SK-N-SH treated with all-trans-retinoic acid at 6 μM for 48 hours (cell line): ENCODE measurements at regions not wholly inside any gene's neighbourhood (a gene's known extent, or its start where the extent isn't known, plus 50 kb on each side); places are given as distances from the start of the nearest gene placed in this dataset.

Experiments
- ATAC-seq: fragments of 200-7000 bp; cut with Tn5 transposase; 3 replicates; pipeline ENCODE4 v1.9.1; 2020; ENCODE audit warnings: mild to moderate bottlenecking, moderate library complexity
- BACH2 ChIP-seq: fragments of 250-450 bp; sonication (Bioruptor Pico); IDR thresholded peaks from 2 replicates; pipeline ENCODE4 v1.9.0; 2021; ENCODE audit warnings: mild to moderate bottlenecking, borderline replicate concordance
- CSDC2 ChIP-seq: fragments of 250-450 bp; sonication (Bioruptor Pico); IDR thresholded peaks from 2 replicates; pipeline ENCODE4 v1.5.0; 2020; ENCODE audit warnings: mild to moderate bottlenecking, moderate library complexity
- ESRRG ChIP-seq: fragments of 250-450 bp; sonication (Bioruptor Pico); IDR thresholded peaks from 2 replicates; pipeline ENCODE4 v1.6.1; 2021; ENCODE audit warnings: mild to moderate bottlenecking
- GLIS3 ChIP-seq: fragments of 250-450 bp; sonication (Bioruptor Pico); IDR thresholded peaks from 2 replicates; pipeline ENCODE4 v1.5.0; 2020; ENCODE audit warnings: mild to moderate bottlenecking, moderate library complexity
- ISL1 ChIP-seq: fragments of 250-450 bp; sonication (Bioruptor Pico); IDR thresholded peaks from 2 replicates; pipeline ENCODE4 v2.1.2; 2022; ENCODE audit warnings: mild to moderate bottlenecking, moderate library complexity
- OSR1 ChIP-seq: fragments of 250-450 bp; sonication (Bioruptor Pico); IDR thresholded peaks from 2 replicates; pipeline ENCODE4 v1.8.0; 2022; ENCODE audit warnings: moderate library complexity, mild to moderate bottlenecking, inconsistent platforms
- PPARA ChIP-seq: fragments of 250-450 bp; sonication (Bioruptor Pico); IDR thresholded peaks from 2 replicates; pipeline ENCODE4 v1.5.0; 2020; ENCODE audit warnings: mild to moderate bottlenecking, borderline replicate concordance
- RARB ChIP-seq: fragments of 250-450 bp; sonication (Bioruptor Pico); IDR thresholded peaks from 2 replicates; pipeline ENCODE4 v1.8.0; 2021; ENCODE audit warnings: mild to moderate bottlenecking, moderate library complexity
- SNAI2 ChIP-seq: fragments of 250-450 bp; sonication (Bioruptor Pico); IDR thresholded peaks from 2 replicates; pipeline ENCODE4 v1.5.0; 2020; ENCODE audit warnings: mild to moderate bottlenecking, moderate library complexity
- TCF4 ChIP-seq: fragments of 250-450 bp; sonication (Bioruptor Pico); IDR thresholded peaks from 2 replicates; pipeline ENCODE4 v1.8.0; 2021; ENCODE audit warnings: mild to moderate bottlenecking, moderate library complexity, borderline replicate concordance
- TOX ChIP-seq: fragments of 250-450 bp; sonication (Bioruptor Pico); IDR thresholded peaks from 2 replicates; pipeline ENCODE4 v1.8.0; 2021; ENCODE audit warnings: mild to moderate bottlenecking, moderate library complexity, borderline replicate concordance
- ZC3H10 ChIP-seq: fragments of 250-450 bp; sonication (Bioruptor Pico); IDR thresholded peaks from 2 replicates; pipeline ENCODE4 v1.5.1; 2021; ENCODE audit warnings: mild to moderate bottlenecking, moderate library complexity
- ZFP3 ChIP-seq: fragments of 250-450 bp; sonication (Bioruptor Pico); IDR thresholded peaks from 2 replicates; pipeline ENCODE4 v1.5.0; 2020; ENCODE audit warnings: mild to moderate bottlenecking, moderate library complexity
- ZFP30 ChIP-seq: fragments of 450-650 bp; formaldehyde crosslinking; IDR thresholded peaks from 2 replicates; pipeline ENCODE4 v1.5.0; 2022; ENCODE audit warnings: mild to moderate bottlenecking, moderate library complexity
- ZNF565 ChIP-seq: fragments of 450-650 bp; formaldehyde crosslinking; conservative IDR thresholded peaks from 2 replicates; pipeline ENCODE4 v1.5.0; 2020; ENCODE audit warnings: low read depth, mild to moderate bottlenecking, moderate library complexity
- ZNF70 ChIP-seq: fragments of 450-650 bp; formaldehyde crosslinking; IDR thresholded peaks from 2 replicates; pipeline ENCODE4 v1.5.0; 2020; ENCODE audit warnings: mild to moderate bottlenecking, moderate library complexity
- ZNF8 ChIP-seq: fragments of 450-650 bp; formaldehyde crosslinking; IDR thresholded peaks from 2 replicates; pipeline ENCODE4 v1.5.0; 2020; ENCODE audit warnings: mild to moderate bottlenecking, moderate library complexity
- TF ChIP-seq, protein P1 (sequence below): fragments of 250-450 bp; sonication (Bioruptor Pico); IDR thresholded peaks from 2 replicates; pipeline ENCODE4 v1.5.1; 2020; ENCODE audit warnings: low read depth, mild to moderate bottlenecking, moderate library complexity
- TF ChIP-seq, protein P2 (sequence below): fragments of 250-450 bp; sonication (Bioruptor Pico); IDR thresholded peaks from 2 replicates; pipeline ENCODE4 v1.5.1; 2021; ENCODE audit warnings: mild to moderate bottlenecking, moderate library complexity
- TF ChIP-seq, protein P3 (sequence below): fragments of 250-450 bp; sonication (Bioruptor Pico); IDR thresholded peaks from 2 replicates; pipeline ENCODE4 v1.8.0; 2020; ENCODE audit warnings: mild to moderate bottlenecking, moderate library complexity, borderline replicate concordance
- TF ChIP-seq, protein P4 (sequence below): fragments of 250-450 bp; sonication (Bioruptor Pico); IDR thresholded peaks from 2 replicates; pipeline ENCODE4 v1.5.0; 2020; ENCODE audit warnings: mild to moderate bottlenecking, moderate library complexity
- TF ChIP-seq, protein P5 (sequence below): fragments of 250-450 bp; sonication (Bioruptor Pico); IDR thresholded peaks from 2 replicates; pipeline ENCODE4 v1.8.0; 2021; ENCODE audit warnings: low read depth, mild to moderate bottlenecking, moderate library complexity, borderline replicate concordance

DNA sequence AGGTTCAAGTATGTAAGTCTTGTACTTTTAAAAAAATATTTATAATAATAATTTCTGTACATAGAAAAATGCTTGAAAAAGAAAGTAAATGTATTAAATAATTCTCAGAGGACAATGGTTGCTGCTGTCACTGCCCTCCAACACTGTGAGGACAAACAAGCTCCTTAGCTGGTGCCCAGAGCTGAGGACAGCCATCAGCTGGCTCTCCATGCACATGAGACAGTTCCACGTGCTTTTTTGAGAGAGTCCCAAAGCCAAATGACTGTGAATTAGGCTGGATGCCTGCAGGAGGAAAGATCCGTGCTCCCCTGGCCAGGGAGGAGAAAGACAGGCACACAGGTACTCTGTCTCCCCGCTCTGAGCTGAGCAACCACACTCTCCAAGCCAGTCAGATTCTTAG lies 115.5 kb upstream of the IRX5 start:
- no peak for ATAC-seq
- TF ChIP-seq PPARA (CRISPR knock-in tag) (no peak), TCF4 (CRISPR knock-in tag) (no peak), ZFP3 (CRISPR knock-in tag) (no peak)
- TF ChIP-seq, protein P1, sequence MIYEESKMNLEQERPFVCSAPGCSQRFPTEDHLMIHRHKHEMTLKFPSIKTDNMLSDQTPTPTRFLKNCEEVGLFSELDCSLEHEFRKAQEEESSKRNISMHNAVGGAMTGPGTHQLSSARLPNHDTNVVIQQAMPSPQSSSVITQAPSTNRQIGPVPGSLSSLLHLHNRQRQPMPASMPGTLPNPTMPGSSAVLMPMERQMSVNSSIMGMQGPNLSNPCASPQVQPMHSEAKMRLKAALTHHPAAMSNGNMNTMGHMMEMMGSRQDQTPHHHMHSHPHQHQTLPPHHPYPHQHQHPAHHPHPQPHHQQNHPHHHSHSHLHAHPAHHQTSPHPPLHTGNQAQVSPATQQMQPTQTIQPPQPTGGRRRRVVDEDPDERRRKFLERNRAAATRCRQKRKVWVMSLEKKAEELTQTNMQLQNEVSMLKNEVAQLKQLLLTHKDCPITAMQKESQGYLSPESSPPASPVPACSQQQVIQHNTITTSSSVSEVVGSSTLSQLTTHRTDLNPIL (CRISPR knock-in tag), result no peak
- TF ChIP-seq, protein P2, sequence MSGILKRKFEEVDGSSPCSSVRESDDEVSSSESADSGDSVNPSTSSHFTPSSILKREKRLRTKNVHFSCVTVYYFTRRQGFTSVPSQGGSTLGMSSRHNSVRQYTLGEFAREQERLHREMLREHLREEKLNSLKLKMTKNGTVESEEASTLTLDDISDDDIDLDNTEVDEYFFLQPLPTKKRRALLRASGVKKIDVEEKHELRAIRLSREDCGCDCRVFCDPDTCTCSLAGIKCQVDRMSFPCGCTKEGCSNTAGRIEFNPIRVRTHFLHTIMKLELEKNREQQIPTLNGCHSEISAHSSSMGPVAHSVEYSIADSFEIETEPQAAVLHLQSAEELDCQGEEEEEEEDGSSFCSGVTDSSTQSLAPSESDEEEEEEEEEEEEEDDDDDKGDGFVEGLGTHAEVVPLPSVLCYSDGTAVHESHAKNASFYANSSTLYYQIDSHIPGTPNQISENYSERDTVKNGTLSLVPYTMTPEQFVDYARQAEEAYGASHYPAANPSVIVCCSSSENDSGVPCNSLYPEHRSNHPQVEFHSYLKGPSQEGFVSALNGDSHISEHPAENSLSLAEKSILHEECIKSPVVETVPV (CRISPR knock-in tag), result no peak

DNA sequence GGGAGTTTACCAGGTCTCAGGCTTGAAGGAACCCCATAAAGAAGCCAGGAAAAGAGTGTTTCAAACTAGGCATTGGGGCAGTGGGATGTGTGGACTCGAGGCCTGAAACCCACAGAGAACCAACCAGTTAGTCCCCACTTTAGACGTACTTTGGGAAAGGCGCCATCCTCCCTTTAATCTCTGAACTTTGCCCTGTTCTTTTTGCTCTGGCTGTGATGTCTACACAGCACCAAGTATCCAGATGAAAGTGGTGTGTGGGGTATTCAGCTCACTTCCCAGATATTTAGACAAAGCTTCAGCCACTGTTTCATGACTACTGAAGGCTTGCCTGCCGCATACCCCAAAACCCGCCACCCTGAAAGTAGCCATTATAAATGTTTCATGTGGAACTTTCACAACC lies 116.9 kb upstream of the IRX5 start:
- no peak for ATAC-seq
- TF ChIP-seq ESRRG (CRISPR knock-in tag) (no peak), OSR1 (no peak), TCF4 (CRISPR knock-in tag) (no peak), ZNF70 (CRISPR knock-in tag) (no peak), ISL1 (CRISPR knock-in tag) (no peak), PPARA (CRISPR knock-in tag) (no peak), ZFP3 (CRISPR knock-in tag) (no peak), BACH2 (no peak), TOX (no peak), GLIS3 (CRISPR knock-in tag) (no peak), ZC3H10 (no peak), CSDC2 (CRISPR knock-in tag) (no peak), SNAI2 (CRISPR knock-in tag) (no peak), RARB (CRISPR knock-in tag) (no peak), ZFP30 (CRISPR knock-in tag) (no peak), ZNF565 (no peak)
- TF ChIP-seq, protein P3, sequence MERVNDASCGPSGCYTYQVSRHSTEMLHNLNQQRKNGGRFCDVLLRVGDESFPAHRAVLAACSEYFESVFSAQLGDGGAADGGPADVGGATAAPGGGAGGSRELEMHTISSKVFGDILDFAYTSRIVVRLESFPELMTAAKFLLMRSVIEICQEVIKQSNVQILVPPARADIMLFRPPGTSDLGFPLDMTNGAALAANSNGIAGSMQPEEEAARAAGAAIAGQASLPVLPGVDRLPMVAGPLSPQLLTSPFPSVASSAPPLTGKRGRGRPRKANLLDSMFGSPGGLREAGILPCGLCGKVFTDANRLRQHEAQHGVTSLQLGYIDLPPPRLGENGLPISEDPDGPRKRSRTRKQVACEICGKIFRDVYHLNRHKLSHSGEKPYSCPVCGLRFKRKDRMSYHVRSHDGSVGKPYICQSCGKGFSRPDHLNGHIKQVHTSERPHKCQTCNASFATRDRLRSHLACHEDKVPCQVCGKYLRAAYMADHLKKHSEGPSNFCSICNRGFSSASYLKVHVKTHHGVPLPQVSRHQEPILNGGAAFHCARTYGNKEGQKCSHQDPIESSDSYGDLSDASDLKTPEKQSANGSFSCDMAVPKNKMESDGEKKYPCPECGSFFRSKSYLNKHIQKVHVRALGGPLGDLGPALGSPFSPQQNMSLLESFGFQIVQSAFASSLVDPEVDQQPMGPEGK, result no peak
- TF ChIP-seq, protein P2 (CRISPR knock-in tag), result no peak
- TF ChIP-seq, protein P1 (CRISPR knock-in tag), result no peak

DNA sequence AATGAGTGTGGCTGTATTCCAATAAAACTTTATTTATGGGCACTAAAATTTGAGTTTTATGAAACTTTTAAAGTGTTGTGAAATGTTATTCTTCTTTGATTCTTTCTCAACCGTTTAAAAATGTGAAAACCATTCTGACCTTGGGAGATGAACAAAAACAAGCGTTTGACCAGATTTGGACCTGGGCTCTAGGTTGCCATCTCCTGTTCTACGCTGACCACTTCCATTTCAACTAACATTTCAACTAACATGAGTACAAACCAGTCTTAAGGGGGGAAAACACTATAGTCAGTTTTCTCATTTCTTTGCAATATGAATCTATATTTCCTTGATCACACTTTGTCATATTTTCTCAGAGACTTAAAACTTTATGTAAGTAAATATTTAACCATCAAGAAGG lies 118.4 kb upstream of the IRX5 start:
- ATAC-seq, result no peak
- TF ChIP-seq, protein P2 (CRISPR knock-in tag), result no peak
- TF ChIP-seq CSDC2 (CRISPR knock-in tag), result no peak
- TF ChIP-seq SNAI2 (CRISPR knock-in tag), result no peak
- TF ChIP-seq, protein P3, result no peak
- no peak for TF ChIP-seq TOX
- TF ChIP-seq, protein P4, sequence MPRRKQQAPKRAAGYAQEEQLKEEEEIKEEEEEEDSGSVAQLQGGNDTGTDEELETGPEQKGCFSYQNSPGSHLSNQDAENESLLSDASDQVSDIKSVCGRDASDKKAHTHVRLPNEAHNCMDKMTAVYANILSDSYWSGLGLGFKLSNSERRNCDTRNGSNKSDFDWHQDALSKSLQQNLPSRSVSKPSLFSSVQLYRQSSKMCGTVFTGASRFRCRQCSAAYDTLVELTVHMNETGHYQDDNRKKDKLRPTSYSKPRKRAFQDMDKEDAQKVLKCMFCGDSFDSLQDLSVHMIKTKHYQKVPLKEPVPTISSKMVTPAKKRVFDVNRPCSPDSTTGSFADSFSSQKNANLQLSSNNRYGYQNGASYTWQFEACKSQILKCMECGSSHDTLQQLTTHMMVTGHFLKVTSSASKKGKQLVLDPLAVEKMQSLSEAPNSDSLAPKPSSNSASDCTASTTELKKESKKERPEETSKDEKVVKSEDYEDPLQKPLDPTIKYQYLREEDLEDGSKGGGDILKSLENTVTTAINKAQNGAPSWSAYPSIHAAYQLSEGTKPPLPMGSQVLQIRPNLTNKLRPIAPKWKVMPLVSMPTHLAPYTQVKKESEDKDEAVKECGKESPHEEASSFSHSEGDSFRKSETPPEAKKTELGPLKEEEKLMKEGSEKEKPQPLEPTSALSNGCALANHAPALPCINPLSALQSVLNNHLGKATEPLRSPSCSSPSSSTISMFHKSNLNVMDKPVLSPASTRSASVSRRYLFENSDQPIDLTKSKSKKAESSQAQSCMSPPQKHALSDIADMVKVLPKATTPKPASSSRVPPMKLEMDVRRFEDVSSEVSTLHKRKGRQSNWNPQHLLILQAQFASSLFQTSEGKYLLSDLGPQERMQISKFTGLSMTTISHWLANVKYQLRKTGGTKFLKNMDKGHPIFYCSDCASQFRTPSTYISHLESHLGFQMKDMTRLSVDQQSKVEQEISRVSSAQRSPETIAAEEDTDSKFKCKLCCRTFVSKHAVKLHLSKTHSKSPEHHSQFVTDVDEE (CRISPR knock-in tag), result no peak
- TF ChIP-seq GLIS3 (CRISPR knock-in tag), result no peak
- no peak for TF ChIP-seq PPARA (CRISPR knock-in tag)
- no peak for TF ChIP-seq ZNF8
- TF ChIP-seq RARB (CRISPR knock-in tag), result no peak
- TF ChIP-seq ZNF70 (CRISPR knock-in tag), result no peak
- no peak for TF ChIP-seq ZFP3 (CRISPR knock-in tag)
- no peak for TF ChIP-seq ESRRG (CRISPR knock-in tag)
- TF ChIP-seq ISL1 (CRISPR knock-in tag), result no peak
- TF ChIP-seq, protein P5, sequence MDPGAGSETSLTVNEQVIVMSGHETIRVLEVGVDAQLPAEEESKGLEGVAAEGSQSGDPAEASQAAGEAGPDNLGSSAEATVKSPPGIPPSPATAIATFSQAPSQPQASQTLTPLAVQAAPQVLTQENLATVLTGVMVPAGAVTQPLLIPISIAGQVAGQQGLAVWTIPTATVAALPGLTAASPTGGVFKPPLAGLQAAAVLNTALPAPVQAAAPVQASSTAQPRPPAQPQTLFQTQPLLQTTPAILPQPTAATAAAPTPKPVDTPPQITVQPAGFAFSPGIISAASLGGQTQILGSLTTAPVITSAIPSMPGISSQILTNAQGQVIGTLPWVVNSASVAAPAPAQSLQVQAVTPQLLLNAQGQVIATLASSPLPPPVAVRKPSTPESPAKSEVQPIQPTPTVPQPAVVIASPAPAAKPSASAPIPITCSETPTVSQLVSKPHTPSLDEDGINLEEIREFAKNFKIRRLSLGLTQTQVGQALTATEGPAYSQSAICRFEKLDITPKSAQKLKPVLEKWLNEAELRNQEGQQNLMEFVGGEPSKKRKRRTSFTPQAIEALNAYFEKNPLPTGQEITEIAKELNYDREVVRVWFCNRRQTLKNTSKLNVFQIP (CRISPR knock-in tag), result no peak
- TF ChIP-seq OSR1, result no peak
